ENCODE measurements at regions not wholly inside any gene's neighbourhood (a gene's known extent, or its start where the extent isn't known, plus 50 kb on each side); places are given as distances from the start of the nearest gene placed in this dataset.

DNA sequence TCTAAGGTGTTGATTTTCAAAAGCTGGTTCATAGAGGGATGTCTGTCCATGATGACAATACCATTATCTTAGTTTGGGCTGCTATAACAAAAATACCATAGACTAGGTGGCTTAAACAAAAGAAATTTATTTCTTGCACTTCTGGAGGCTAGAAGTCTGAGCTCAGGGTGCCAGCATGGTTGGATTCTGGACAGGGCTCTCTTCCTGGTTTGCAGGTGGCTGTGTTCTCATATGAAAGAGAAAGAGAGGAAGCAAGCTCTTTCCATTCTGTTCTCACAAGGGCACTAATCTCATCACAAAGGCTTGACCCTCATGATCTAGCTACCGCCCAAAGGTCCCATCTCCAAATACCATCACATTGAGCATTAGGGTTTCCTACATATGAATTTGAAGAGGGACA is 144.5 kb upstream of the SLC24A3 start (continued):
- no peak for TF ChIP-seq TOE1 (IDR thresholded peaks at IDR 0.05; ENCODE audit: borderline replicate concordance)
- TF ChIP-seq TOE1 (CRISPR knock-in tag; IDR thresholded peaks at IDR 0.05; ENCODE audit: borderline replicate concordance, low read depth) = no peak
- TF ChIP-seq, protein P1, sequence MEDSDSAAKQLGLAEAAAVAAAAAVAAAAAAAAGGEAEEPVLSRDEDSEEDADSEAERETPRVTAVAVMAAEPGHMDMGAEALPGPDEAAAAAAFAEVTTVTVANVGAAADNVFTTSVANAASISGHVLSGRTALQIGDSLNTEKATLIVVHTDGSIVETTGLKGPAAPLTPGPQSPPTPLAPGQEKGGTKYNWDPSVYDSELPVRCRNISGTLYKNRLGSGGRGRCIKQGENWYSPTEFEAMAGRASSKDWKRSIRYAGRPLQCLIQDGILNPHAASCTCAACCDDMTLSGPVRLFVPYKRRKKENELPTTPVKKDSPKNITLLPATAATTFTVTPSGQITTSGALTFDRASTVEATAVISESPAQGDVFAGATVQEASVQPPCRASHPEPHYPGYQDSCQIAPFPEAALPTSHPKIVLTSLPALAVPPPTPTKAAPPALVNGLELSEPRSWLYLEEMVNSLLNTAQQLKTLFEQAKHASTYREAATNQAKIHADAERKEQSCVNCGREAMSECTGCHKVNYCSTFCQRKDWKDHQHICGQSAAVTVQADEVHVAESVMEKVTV (CRISPR knock-in tag; IDR thresholded peaks at IDR 0.05) = no peak
- TF ChIP-seq CXXC5 (CRISPR knock-in tag; IDR thresholded peaks at IDR 0.05) = no peak
- TF ChIP-seq HEY1 (CRISPR knock-in tag; IDR thresholded peaks at IDR 0.05; ENCODE audit: borderline replicate concordance) = no peak
- TF ChIP-seq, protein P2, sequence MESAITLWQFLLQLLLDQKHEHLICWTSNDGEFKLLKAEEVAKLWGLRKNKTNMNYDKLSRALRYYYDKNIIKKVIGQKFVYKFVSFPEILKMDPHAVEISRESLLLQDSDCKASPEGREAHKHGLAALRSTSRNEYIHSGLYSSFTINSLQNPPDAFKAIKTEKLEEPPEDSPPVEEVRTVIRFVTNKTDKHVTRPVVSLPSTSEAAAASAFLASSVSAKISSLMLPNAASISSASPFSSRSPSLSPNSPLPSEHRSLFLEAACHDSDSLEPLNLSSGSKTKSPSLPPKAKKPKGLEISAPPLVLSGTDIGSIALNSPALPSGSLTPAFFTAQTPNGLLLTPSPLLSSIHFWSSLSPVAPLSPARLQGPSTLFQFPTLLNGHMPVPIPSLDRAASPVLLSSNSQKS (CRISPR knock-in tag; IDR thresholded peaks at IDR 0.05) = no peak
- no peak for TF ChIP-seq SIN3A (IDR thresholded peaks at IDR 0.05; ENCODE audit: borderline replicate concordance in 2 of 2, control insufficient read depth in 1 of 2, low read depth in 2 of 2, low read length in 2 of 2)
- TF ChIP-seq NR2F6 (CRISPR knock-in tag; IDR thresholded peaks at IDR 0.05) = no peak
- no peak for TF ChIP-seq ZNF780A (CRISPR knock-in tag; IDR thresholded peaks at IDR 0.05)
- no peak for TF ChIP-seq FOXA3 (CRISPR knock-in tag; conservative IDR thresholded peaks at IDR 0.05 in 1 of 2, IDR thresholded peaks at IDR 0.05 in 1 of 2)
- no peak for TF ChIP-seq ZNF253 (CRISPR knock-in tag; conservative IDR thresholded peaks at IDR 0.05)
- no peak for TF ChIP-seq EP400 (IDR thresholded peaks at IDR 0.05)
- TF ChIP-seq RNF2 (IDR thresholded peaks at IDR 0.05) = no peak
